Posterior cingulate gyrus (tissue), 11 donors: ENCODE measurements at regions not wholly inside any gene's neighbourhood (a gene's known extent, or its start where the extent isn't known, plus 50 kb on each side); places are given as distances from the start of the nearest gene placed in this dataset.

Experiments
- DNase-seq, 10 donors: peaks; one replicate each; pipeline versions ENCODE4 v3.0.0 to v3.0.0-alpha.2; 2020 to 2021; ENCODE audit warnings: mixed read lengths in 3 of 10
- intact Hi-C: fragments of 100-400 bp; cut with DNase I; formaldehyde crosslinking; loops from one replicate; pipeline ENCODE4 v1.15.1; 2023

- intact Hi-C loops = no loop called here
- DNase-seq = peak in 1 of 10 donors; percentile 19
Measured at GRCh38 chr18:75358928-75359327, 68.6 kb downstream of the SMIM21 start.

DNA sequence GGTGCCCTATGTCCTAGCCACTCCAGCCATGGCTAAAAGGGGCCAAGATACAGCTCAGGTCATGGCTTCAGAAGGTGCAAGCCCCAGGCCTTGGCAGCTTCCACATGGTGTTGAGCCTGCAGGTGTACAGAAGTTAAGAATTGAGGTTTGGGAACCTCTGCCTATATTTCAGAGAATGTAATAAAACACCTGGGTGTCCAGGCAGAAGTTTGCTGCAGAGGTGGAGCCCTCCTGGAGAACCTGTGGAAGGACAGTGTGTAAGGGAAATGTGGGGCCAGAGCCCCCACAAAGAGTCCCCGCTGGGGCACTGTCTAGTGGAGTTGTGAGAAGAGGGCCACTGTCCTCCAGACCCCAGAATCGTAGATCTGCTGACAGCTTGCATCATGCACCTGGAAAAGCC lies 74.1 kb downstream of the SMIM21 start:
- no peak for DNase-seq
- intact Hi-C loops = no loop called here

DNA sequence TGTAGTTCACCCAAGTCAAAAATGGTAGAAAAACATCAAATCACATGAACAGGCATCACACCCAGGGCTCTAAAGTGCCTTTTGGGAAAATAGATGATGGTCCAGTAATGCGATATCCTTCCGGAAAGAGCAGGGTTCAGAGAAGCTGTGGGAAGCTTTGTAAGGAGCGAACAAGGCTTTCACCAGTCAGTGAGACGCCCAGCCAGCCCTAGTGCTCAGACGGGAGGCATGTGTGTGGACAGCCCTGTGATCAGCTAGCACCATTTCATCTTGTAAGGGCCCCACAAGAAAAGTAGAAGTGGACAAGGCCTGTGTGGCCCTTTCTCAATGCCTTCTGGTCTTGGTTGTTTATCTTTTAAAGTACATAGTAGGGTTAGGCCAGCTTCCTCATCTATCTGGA lies 76.1 kb downstream of the SMIM21 start:
- DNase-seq = no peak
- intact Hi-C loops = no loop called here

- intact Hi-C loops = no loop called here
- no peak for DNase-seq
Measured at GRCh38 chr18:75350857-75351256, 76.6 kb downstream of the SMIM21 start.

DNA sequence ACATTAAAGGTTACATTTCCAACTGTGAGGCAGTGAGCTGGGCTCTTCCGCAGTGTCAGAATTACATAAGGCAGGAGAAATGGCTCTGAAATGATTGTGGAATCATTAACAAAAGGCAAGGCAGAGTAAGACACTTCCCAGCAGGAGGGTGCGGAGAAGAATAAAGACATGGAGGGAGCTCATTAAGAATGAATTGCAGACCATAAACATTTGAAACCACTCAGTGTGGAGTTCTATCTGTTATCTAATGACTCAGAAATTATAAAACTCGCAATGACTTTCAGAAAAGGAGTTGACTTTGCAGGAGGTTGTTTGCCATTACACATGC lies 77.0 kb downstream of the SMIM21 start:
- intact Hi-C loops = no loop called here
- DNase-seq = no peak

DNA sequence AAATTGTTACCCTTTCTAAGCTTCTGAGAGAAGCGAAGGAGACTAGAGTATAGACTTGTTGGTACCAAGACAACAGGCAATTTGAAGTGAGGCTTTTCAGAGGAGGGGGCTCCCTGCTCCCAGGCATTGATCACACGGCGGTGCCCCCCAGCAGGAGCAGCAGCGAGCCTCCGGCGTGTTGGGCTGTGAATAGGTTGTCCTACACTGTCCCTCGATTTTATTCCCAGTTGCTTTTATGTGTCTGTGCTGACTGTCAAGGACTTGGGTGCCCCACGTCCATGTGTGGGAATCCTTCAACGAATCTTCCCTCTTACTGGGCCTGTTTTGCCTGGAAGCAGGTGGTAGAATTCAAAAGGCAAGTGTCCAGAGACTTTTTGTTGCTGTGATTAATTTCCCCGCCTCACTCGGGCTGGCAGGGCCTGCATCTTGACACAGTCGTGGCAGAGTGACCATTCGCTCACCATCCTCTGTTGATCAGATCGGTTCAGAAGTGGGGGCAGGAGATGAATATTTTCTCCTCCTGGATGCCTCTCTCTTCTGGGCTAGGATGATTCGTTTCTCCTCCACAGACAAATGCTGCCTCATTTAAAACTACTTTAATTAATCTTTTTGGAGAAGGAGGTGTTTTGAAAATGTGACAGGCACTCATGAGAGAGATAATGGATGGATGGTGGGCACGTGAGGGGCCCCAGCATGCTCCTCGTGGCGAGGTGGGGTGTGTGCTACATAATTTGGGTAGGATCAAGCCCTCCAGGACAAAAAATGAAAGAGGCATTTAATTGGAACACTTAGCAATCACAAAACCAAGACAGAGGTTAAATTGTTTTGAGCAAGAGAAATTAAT lies 77.6 kb downstream of the SMIM21 start:
- intact Hi-C loops = no loop called here
- no peak for DNase-seq

DNA sequence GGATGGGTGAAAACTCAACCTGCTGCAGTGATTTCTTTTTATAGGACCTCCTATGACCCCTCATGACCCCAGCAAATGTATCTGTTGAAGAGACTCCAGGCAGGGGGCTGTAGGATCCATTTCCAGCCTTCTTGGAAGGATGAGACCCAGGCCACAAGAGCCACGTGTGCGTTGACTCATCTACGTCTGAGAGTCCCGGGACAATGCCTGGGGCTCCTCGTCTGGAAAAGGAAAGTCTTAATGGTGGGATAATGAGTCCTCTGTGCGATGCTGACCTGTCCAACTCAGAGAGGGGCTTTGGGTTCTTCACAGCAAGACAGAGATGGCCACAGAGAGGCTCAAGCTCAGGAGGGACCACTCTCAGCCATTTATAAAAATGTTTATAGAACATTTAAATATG lies 80.8 kb downstream of the SMIM21 start:
- DNase-seq = no peak

GRCh38 chr18:75344615-75345014 lies 82.9 kb downstream of the SMIM21 start:
- intact Hi-C loops = no loop called here
- DNase-seq = no peak

More for the DNA sequence above, 80.8 kb downstream of the SMIM21 start:
- intact Hi-C loops = no loop called here

DNA sequence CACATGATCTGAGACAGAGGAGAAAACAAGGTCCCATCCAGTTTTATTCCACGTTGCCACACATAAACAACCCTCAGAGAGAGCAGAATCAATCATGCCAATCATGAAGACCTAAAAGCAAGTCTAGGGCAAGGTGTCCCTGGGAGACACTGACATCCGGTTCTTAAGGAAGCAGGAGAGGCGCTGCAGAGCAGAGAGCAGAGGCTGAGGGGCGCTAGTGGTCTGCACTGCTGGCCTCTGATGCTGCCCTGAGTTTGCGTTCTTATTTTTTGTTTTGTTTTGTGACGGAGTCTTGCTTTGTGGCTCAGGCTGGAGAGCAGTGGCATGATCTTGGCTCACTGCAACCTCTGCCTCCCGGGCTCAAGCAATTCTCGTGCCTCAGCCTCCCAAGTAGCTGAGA lies 83.3 kb downstream of the SMIM21 start:
- no peak for DNase-seq
- intact Hi-C loops = no loop called here

DNA sequence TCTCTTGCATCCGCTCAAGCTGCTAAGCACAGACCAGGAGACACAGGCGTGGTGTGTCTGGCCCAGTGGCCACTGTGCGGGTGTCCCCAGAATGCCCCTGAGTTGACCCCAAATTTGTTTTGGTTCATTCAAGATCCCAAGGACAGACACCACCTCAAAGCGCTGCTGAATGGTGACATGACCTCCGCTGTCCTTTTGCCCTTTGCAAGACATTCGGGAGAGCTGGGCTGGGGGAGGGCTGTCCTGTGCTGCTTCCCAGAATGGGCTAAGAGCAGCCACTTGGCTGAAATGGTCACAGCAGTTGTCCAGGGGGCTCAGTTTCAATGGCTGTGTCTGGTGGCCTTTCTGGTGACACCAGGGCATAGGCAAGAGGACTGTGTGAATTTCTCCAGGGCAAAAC lies 84.1 kb downstream of the SMIM21 start:
- no peak for DNase-seq
- intact Hi-C loops = no loop called here

- intact Hi-C loops = no loop called here
Measured at GRCh38 chr18:75341897-75342296, 85.6 kb downstream of the SMIM21 start.

DNA sequence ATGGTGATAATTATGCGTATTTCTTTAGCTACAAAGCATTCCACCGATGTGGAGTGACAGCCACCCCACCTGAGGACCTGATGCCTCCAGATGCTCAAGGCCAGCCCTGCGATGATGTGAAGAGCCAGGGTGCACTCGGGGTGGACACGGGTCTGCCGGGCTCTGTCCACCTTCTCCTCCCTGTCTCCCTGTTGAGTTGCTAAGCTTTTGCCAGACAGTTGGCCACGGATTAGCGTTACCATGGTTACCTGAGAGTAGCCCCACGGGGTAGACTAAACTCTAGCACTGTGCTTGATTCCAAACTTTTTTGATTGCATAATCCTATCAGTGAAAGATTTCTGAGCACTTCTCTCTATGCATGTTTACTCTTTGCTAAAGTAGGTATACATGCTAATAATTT lies 86.2 kb downstream of the SMIM21 start:
- intact Hi-C loops = no loop called here
- no peak for DNase-seq

More at GRCh38 chr18:75341897-75342296, 85.6 kb downstream of the SMIM21 start:
- DNase-seq = no peak

DNA sequence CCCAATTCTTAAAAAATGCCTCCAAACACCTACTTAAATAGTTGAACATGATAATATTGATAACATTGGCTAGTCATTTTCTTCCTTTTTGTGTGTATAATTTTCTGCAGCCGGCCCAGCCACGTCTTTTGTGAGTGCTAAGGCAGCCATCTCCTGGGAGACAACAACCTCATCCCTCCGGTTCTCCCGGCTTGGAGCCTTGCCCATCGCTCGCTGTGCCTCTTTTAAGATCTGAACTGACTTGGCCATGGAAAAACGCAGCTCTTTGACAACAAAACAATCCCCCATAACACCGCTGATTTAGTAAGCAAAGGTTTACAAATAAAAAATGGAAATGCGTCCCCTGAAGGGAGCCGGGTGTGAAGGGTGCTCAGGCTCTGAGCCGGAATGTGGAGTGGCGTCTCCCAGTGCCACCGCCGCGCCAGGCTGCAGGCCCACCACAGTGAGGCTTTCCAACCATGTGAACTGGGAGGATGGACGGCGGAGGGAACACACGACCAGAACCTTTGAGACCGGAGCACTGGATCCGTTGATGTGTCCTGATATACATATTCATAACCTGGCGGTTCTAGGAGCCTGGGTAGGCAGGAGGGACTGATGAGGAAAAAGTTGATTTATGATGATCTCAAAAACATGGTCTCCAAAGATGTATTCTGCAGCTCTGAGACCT lies 87.4 kb downstream of the SMIM21 start:
- DNase-seq = no peak
- intact Hi-C loops = no loop called here
